ENCODE measurements at regions not wholly inside any gene's neighbourhood (a gene's known extent, or its start where the extent isn't known, plus 50 kb on each side); places are given as distances from the start of the nearest gene placed in this dataset.

- DNase-seq, result no peak
Measured at GRCh38 chr21:19256934-19257660, 853.5 kb upstream of the TMPRSS15 start.

DNA sequence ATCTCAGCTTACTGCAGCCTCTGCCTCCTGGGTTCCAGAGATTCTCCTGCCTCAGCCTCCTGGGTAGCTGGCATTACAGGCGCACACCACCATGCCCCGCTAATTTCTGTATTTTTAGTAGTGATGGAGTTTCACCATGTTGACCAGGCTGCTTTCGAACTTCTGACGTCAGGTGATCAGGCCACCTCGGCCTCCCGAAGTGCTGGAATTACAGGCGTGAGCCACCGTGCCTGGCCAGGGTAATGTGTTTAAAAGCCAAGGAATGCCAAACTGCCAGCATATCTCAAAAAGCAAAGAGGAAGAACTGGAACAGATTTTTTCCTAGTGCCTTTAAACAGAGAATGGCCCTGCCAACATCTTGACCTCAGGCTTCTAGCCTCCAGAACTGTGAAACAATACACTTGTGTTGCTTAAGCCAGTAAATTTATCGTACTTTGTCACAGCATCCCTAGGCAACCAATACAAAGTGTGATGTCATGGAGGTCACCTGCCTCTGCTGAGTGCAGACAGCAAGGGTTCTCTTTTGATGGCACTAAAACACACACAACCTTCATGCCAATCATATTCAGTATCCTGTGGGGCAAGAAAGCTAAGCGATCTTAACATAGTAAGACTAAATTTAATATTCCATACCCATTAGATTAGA is 858.3 kb upstream of the TMPRSS15 start:
- no peak for DNase-seq

- no peak for DNase-seq
Measured at GRCh38 chr21:19266636-19267035, 863.1 kb upstream of the TMPRSS15 start.

GRCh38 chr21:19268686-19269085 is 865.1 kb upstream of the TMPRSS15 start:
- no peak for DNase-seq

GRCh38 chr21:19275065-19275464 is 871.5 kb upstream of the TMPRSS15 start:
- no peak for DNase-seq

- DNase-seq, result no peak
Measured at GRCh38 chr21:19276665-19277064, 873.1 kb upstream of the TMPRSS15 start.

GRCh38 chr21:19286876-19287275 is 883.3 kb upstream of the TMPRSS15 start:
- no peak for DNase-seq

- no peak for DNase-seq
Measured at GRCh38 chr21:19290328-19290727, 886.7 kb upstream of the TMPRSS15 start.

- DNase-seq, result no peak
Measured at GRCh38 chr21:19320291-19320690, 916.7 kb upstream of the TMPRSS15 start.

- DNase-seq, result no peak
Measured at GRCh38 chr21:19321688-19322087, 918.1 kb upstream of the TMPRSS15 start.

GRCh38 chr21:19322360-19322759 is 918.8 kb upstream of the TMPRSS15 start:
- DNase-seq, result no peak

- DNase-seq, result no peak
Measured at GRCh38 chr21:19326531-19327319, 923.1 kb upstream of the TMPRSS15 start.

DNA sequence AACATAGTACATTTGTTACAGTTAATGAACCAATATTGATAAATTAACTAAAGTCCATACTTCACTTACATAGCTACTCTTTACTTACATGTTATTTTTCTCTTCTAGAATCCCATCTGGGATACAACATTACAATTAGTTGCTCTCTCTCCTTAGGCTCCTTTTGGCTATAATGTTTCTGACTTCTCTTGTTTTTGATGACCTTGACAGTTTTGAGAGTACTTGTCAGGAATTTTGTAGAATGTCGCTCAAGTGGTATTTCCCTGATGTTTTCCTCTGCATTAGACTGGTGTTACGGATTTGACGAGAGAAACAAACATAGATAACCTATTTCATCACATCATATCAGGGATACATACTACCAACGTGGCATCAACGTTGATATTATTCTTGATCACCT is 925.4 kb upstream of the TMPRSS15 start:
- DNase-seq, result no peak

DNA sequence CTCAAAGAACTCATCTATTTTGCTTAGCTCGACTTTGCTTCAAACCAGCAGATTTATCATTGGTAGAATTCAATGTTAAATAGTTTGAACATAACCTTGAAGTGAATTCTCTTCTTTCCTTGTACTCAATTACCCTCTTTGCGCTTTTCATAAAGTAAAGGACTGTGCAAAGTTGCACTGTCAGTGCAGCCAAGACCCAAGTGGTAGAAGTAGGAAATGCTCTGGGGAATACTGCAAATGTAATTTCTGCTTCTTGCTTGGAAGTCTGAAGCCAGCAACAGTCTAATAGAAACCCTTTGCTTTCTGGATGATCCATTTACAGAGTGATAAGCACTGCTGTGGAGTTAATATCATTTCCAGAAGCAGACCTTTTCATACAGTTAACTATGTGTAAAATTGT is 936.7 kb upstream of the TMPRSS15 start:
- no peak for DNase-seq

GRCh38 chr21:19340954-19341353 is 937.4 kb upstream of the TMPRSS15 start:
- no peak for DNase-seq

GRCh38 chr21:19343711-19344110 is 940.1 kb upstream of the TMPRSS15 start:
- DNase-seq, result no peak

- no peak for DNase-seq
Measured at GRCh38 chr21:19350286-19350685, 946.7 kb upstream of the TMPRSS15 start.

DNA sequence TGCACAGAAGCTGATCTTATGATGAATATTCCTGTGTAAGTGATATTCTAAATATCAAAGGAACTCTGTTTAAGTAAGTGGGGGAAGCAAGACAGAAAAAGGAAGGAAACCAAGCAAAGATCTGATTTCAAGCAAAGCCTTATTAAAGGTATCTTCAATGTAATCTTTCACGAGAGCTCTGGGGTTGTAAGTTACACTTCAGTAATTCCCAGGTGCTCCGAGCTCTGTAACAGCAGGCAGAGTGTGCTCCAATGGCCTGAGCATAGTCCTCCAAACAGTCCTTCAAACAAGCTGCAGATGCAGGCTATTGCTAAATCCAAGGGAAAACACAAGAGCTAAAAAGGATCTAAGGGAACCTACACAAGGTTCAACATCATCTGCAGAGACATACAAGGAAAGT is 949.7 kb upstream of the TMPRSS15 start:
- DNase-seq, result no peak

- DNase-seq, result no peak
Measured at GRCh38 chr21:19368944-19369343, 965.4 kb upstream of the TMPRSS15 start.

GRCh38 chr21:19392390-19392789 is 988.8 kb upstream of the TMPRSS15 start:
- no peak for DNase-seq

DNA sequence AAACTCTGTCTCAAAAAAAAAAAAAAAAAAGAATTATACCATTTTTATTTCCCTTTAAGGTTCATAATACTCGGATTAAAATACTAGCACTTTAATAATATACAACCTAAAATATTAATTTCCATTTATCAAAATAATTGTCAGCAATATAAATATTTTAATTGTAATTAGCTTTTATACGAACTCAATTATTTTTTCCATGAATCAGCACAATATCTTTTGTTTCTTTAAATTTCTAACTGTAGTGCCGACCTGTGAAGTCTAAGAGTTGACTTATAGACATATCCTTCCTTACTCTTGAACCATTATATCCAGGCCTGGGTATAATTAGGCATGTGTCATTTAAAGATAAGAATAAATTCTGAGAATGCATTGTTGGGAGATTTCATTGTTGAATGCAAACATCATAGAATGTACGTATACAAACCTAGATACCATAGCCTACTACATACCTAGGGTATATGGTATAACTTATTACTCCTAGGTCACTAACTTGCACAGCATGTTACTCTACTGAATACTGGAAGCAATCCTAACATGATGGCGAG is 996.7 kb upstream of the TMPRSS15 start:
- DNase-seq, result no peak

- no peak for DNase-seq
Measured at GRCh38 chr21:19402870-19403269, 999.3 kb upstream of the TMPRSS15 start.

DNA sequence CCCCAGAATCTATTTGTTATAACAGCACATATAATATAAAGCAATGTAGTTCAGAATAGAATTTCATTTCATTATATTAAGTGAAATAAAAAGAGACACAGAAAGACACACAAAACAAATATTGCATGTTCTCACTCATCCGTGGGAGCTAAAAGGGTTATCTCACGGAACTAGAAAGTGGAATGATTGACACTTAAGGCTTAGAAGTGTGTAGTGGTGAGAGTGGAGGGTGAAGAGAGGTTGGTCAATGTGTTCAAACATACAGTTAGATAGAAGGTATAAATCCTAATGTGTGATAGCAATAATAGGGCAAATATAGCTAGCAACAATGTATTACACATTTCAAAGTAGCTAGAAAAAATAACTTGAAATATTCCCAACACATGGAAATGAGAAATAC is 1001.7 kb upstream of the TMPRSS15 start:
- no peak for DNase-seq

GRCh38 chr21:19420565-19420964 is 1017.0 kb upstream of the TMPRSS15 start:
- DNase-seq, result no peak
